AG04450 (cell line): ENCODE measurements at regions not wholly inside any gene's neighbourhood (a gene's known extent, or its start where the extent isn't known, plus 50 kb on each side); places are given as distances from the start of the nearest gene placed in this dataset.

Source experiments
- CTCF ChIA-PET: fragments of 300-600, 350-600 bp; formaldehyde crosslinking; extraction: SDS; loops from one replicate; lab custom pipeline; 2022; ENCODE audit warnings: antibody characterized with exemption, inconsistent platforms; lab: Charles Lee
- POLR2A ChIA-PET: fragments of 350-600 bp; formaldehyde crosslinking; extraction: SDS; loops from one replicate; lab custom pipeline; 2021; ENCODE audit warnings: antibody characterized with exemption, inconsistent platforms; lab: Yijun Ruan, JAX
- DNase-seq: peaks from one replicate; pipeline ENCODE4 v3.0.0-alpha.2; 2011; ENCODE audit warnings: low read depth, low spot score
- H3K27ac ChIP-seq: one replicate; pipeline ENCODE4 v1.5.1; 2012; ENCODE audit warnings: low read depth, low read length, control low read depth
- H3K27me3 ChIP-seq: one replicate; pipeline ENCODE4 v1.6.0; 2012; ENCODE audit warnings: low read length; ENCODE audit not compliant: control insufficient read depth, insufficient read depth
- H3K4me3 ChIP-seq: 2 replicates; pipeline ENCODE4 v1.5.1; 2011; ENCODE audit warnings: mild to moderate bottlenecking, low read depth, low read length, control low read depth
- H3K9me3 ChIP-seq: 2 replicates; pipeline ENCODE4 v1.5.1; 2012; ENCODE audit warnings: low read length; ENCODE audit not compliant: control insufficient read depth, insufficient read depth
- TF ChIP-seq, protein P1 (sequence below): IDR thresholded peaks from 2 replicates; pipeline ENCODE4 v1.5.1; 2011; ENCODE audit warnings: low read depth, low read length, control low read depth, inconsistent platforms

GRCh38 chr19:28039677-28040381 is 1173.1 kb downstream of the UQCRFS1 start:
- POLR2A ChIA-PET, result no interaction called here
- CTCF ChIA-PET, result no interaction called here
- Histone ChIP-seq H3K27me3 (no peaks in the 10 kb centered on the region), H3K27ac (no peak overlapping the region), H3K4me3 (no peak overlapping the region), H3K9me3 (peaks cover 42% of the 10 kb centered on the region)
- TF ChIP-seq, protein P1, sequence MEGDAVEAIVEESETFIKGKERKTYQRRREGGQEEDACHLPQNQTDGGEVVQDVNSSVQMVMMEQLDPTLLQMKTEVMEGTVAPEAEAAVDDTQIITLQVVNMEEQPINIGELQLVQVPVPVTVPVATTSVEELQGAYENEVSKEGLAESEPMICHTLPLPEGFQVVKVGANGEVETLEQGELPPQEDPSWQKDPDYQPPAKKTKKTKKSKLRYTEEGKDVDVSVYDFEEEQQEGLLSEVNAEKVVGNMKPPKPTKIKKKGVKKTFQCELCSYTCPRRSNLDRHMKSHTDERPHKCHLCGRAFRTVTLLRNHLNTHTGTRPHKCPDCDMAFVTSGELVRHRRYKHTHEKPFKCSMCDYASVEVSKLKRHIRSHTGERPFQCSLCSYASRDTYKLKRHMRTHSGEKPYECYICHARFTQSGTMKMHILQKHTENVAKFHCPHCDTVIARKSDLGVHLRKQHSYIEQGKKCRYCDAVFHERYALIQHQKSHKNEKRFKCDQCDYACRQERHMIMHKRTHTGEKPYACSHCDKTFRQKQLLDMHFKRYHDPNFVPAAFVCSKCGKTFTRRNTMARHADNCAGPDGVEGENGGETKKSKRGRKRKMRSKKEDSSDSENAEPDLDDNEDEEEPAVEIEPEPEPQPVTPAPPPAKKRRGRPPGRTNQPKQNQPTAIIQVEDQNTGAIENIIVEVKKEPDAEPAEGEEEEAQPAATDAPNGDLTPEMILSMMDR, result no peak
- no peak for DNase-seq

GRCh38 chr19:28037186-28037585 is 1175.8 kb downstream of the UQCRFS1 start:
- ChIA-PET POLR2A (no interaction called here), CTCF (no interaction called here)
- peaks cover 30% of the 10 kb centered on the region; the same call in 1 of the 2 replicates for H3K9me3 ChIP-seq
- no peak overlapping the region for H3K4me3 ChIP-seq
- H3K27me3 ChIP-seq, result no peaks in the 10 kb centered on the region
- TF ChIP-seq, protein P1, result no peak
- no peak overlapping the region for H3K27ac ChIP-seq
- DNase-seq, result no peak

DNA sequence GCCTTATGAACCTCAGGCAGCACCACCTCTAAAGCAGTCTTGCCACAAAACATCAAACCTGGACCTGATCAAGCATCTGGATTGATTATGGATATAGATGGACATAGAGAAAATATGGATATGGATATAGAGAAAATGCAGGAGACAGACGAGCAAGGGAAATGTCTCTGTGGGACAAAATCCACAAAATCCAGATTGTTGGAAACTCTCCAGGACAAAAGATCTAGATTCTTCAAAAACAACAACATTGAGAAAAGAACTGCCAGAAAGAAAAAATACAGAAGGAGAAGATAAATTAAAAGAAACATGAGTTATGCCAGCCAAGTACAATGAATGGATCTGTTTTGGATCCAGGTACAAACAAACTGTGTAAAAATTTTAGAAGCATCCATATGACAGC is 1176.5 kb downstream of the UQCRFS1 start:
- H3K9me3 ChIP-seq, result peaks cover 29% of the 10 kb centered on the region; the same call in 1 of the 2 replicates
- H3K27me3 ChIP-seq, result no peaks in the 10 kb centered on the region
- TF ChIP-seq, protein P1, result no peak
- H3K27ac ChIP-seq, result no peak overlapping the region
- ChIA-PET POLR2A (no interaction called here), CTCF (no interaction called here)
- H3K4me3 ChIP-seq, result no peak overlapping the region
- DNase-seq, result no peak

GRCh38 chr19:28034936-28035335 is 1178.0 kb downstream of the UQCRFS1 start:
- Histone ChIP-seq H3K9me3 (peaks cover 28% of the 10 kb centered on the region; the same call in 1 of the 2 replicates), H3K27ac (no peak overlapping the region), H3K27me3 (no peaks in the 10 kb centered on the region), H3K4me3 (no peak overlapping the region)
- POLR2A ChIA-PET, result no interaction called here
- TF ChIP-seq, protein P1, result no peak
- CTCF ChIA-PET, result no interaction called here
- DNase-seq, result no peak

GRCh38 chr19:28028881-28029444 is 1184.0 kb downstream of the UQCRFS1 start:
- CTCF ChIA-PET, result no interaction called here
- TF ChIP-seq, protein P1, result no peak
- DNase-seq, result no peak

More at GRCh38 chr19:28028881-28029444, 1184.0 kb downstream of the UQCRFS1 start:
- Histone ChIP-seq H3K4me3 (no peak overlapping the region), H3K27ac (no peak overlapping the region), H3K9me3 (peaks cover 16% of the 10 kb centered on the region; the same call in 1 of the 2 replicates), H3K27me3 (no peaks in the 10 kb centered on the region)
- POLR2A ChIA-PET, result no interaction called here
